ENCODE measurements at regions not wholly inside any gene's neighbourhood (a gene's known extent, or its start where the extent isn't known, plus 50 kb on each side); places are given as distances from the start of the nearest gene placed in this dataset.

DNA sequence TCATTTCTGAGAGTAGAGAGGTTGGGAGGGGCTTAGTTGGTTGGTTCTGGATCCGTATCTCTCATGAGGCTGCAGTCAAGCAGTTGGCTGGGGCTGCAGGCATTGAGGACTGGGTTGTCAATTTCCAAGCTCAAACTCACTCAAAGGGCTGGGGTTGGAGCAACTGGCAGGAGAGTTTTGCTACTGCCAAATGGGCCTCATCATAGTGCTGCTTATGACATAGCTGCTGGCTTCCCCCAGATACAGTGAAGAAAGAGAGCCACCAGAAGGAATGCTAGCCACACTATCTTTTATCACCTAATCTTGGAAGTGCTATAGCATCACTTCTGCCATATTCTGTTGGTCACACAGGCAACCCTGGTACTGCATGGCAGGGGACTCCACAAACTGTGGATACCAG is 363.5 kb upstream of the USP24 start:
- TF ChIP-seq, protein P1, sequence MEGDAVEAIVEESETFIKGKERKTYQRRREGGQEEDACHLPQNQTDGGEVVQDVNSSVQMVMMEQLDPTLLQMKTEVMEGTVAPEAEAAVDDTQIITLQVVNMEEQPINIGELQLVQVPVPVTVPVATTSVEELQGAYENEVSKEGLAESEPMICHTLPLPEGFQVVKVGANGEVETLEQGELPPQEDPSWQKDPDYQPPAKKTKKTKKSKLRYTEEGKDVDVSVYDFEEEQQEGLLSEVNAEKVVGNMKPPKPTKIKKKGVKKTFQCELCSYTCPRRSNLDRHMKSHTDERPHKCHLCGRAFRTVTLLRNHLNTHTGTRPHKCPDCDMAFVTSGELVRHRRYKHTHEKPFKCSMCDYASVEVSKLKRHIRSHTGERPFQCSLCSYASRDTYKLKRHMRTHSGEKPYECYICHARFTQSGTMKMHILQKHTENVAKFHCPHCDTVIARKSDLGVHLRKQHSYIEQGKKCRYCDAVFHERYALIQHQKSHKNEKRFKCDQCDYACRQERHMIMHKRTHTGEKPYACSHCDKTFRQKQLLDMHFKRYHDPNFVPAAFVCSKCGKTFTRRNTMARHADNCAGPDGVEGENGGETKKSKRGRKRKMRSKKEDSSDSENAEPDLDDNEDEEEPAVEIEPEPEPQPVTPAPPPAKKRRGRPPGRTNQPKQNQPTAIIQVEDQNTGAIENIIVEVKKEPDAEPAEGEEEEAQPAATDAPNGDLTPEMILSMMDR (IDR thresholded peaks at IDR 0.05; ENCODE audit: control extremely low read depth, extremely low read depth, low read depth, missing control alignments) = no peak
- ChIA-PET POLR2A (no interaction called here), CTCF (no interaction called here)
- no peak for DNase-seq (ENCODE audit: extremely low spot score)

DNA sequence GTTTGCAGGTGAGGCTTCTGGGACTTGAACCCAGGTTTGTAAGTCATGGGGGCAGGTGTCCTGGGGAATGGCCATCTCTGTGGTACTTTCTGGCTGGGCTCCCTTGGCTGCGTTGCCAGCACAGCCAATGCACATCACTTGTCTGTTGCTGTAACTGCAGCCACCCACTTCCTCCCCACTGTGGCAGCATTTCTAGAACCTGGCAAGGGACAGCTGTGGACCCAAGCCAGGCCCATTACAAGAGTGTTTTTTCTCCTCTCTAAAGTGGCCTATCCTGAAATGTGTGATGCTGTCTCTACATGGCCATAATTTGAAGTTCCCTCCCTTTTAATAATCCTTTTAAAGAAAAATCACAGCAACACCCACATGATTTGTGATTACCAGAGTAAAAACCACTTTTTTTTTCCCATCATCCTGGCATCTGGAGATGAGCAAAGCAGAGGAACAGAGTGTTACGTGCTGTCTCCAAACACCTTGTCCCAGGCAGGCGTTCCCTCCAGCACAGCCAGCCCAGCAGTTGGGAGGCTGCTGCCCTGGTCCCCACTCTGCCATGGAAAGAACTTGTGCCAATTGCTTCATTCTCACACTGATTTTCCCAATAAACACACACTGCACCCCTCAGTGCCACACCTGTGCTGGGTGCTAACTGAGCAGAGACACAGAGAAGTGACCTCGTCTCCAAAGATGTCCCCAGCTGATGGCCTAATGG is 360.6 kb upstream of the USP24 start:
- TF ChIP-seq, protein P1 (IDR thresholded peaks at IDR 0.05; ENCODE audit: control extremely low read depth, extremely low read depth, low read depth, missing control alignments) = no peak
- POLR2A ChIA-PET = no interaction called here
- CTCF ChIA-PET = no interaction called here
- DNase-seq (ENCODE audit: extremely low spot score) = no peak

DNA sequence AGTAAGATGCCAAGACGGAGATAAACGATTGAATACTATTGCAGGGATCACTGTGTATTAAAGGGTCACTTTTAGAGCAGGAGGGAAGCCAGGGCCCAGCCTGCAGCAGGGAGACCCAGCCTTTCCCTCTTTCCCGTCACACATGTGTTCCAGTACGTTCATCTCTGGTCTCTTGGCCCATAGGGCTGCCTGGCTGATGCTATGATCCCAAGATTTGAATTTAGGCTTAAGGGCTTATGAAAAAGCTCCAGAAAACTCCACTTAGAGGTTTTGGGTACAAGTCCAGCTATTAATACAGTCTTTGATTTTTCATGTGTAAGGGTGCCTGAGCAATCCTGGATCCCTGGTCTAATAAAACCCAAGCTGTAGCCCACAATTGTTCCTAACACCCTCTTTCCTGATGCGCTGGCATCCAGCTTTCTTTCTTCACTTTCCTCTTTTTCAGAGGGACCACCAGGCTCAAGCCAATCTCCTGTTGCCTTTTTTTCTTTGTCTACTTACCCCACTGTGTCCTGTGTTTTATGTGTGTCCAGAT is 359.6 kb upstream of the USP24 start:
- ChIA-PET POLR2A (no interaction called here), CTCF (no interaction called here)

DNA sequence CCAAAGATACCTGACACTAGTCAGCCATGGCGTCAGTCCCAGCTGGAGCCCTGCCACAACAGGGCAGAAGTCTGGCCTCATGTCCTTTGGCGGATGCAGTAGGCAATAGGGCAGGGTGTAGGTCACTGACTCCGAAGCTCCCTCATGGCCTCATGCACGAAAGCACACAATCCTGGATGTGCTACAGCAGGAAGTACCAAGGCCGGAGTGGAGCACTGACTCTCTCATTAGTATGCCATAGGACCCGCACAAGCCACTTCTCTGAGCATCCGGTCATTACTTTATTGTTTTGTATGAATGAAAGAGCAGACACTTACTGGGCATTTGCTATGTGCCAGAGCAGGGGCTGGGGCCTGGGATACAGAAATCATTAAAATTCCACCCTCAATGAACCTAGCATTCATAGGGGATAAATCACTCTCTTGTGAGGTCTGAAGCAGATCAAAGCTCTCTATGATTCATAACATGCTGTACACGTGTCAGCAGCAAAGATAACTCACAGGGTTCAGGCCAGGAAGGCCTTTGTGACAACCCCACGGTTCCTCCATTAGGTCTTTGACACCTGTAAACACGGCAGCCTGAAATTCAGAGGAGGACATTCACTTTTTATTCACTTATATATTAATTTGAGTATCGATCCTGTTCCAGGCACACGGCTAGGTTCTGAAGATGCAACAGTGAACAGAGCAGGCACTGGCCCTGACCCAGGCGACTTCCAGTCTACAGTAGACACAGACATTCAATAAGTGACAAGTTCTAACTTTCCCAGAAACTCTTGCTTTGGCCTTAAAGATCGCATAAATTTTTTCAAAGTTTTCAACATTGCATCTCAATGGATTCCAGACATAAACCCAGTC is 357.9 kb upstream of the USP24 start:
- ChIA-PET CTCF (no interaction called here), POLR2A (no interaction called here)
- TF ChIP-seq, protein P1 (IDR thresholded peaks at IDR 0.05; ENCODE audit: control extremely low read depth, extremely low read depth, low read depth, missing control alignments) = no peak
- no peak for DNase-seq (ENCODE audit: extremely low spot score)

More for the DNA sequence above, 359.6 kb upstream of the USP24 start:
- no peak for DNase-seq (ENCODE audit: extremely low spot score)
- TF ChIP-seq, protein P1 (IDR thresholded peaks at IDR 0.05; ENCODE audit: control extremely low read depth, extremely low read depth, low read depth, missing control alignments) = no peak

DNA sequence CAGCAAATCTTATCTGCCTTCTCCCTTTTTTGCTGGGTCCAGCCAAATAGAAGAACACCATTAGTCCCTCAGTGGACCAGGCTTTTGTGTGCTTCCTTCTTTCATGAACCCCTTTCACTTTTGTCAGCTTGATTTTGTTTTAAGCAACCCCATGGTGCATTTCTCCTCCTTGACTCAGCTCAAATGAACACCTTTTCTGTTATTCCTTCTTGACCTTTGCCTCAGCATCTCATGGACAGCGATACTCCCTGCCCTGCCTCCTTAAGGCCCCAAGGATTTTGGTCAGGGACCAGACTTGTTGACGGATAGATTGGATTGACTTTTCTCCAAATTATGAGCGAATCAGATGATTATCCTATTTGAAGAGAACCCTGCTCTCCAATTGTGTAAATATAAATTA is 356.6 kb upstream of the USP24 start:
- no peak for DNase-seq (ENCODE audit: extremely low spot score)
- ChIA-PET POLR2A (no interaction called here), CTCF (no interaction called here)
- TF ChIP-seq, protein P1 (IDR thresholded peaks at IDR 0.05; ENCODE audit: control extremely low read depth, extremely low read depth, low read depth, missing control alignments) = no peak

DNA sequence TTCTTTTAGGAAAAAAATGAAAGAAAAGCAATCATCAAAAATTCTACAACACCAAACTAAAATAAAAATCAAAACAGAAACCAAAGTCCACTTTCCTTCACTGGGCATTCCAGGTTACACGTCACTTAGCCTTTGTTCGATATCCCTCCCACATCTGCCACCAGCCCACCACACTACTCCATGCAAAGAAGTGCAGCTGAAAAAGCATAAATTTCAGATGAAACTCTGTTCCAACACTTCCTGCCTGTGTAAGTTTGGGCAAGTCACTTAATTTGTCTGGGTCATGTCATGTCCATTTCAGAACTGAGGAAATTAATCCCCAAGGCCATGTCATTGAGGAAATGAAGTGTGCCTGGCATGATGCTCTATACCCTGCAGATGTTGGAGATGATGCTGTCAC is 354.3 kb upstream of the USP24 start:
- no peak for DNase-seq (ENCODE audit: extremely low spot score)
- POLR2A ChIA-PET = no interaction called here
- CTCF ChIA-PET = interaction anchor here (1.3 kb wide), 1 partner anchor 10 kb away, joined by 4 read pairs; no protein-coding TSS in a partner anchor
- TF ChIP-seq, protein P1 (IDR thresholded peaks at IDR 0.05; ENCODE audit: control extremely low read depth, extremely low read depth, low read depth, missing control alignments) = no peak

Measured in GM10248 (cell line).